ENCODE measurements at regions not wholly inside any gene's neighbourhood (a gene's known extent, or its start where the extent isn't known, plus 50 kb on each side); places are given as distances from the start of the nearest gene placed in this dataset.

GRCh38 chr14:65361920-65362319 is 50.6 kb upstream of the FUT8 start:
- TF ChIP-seq CTCF (IDR thresholded peaks at IDR 0.05) = no peak
- TF ChIP-seq POLR2A (IDR thresholded peaks at IDR 0.05) = no peak
